SKM-1 treated with dmso at 0.1 percent for 144 hours (cell line): ENCODE measurements at regions not wholly inside any gene's neighbourhood (a gene's known extent, or its start where the extent isn't known, plus 50 kb on each side); places are given as distances from the start of the nearest gene placed in this dataset.

ENCODE experiments used
- DNase-seq: peaks from one replicate; lab custom pipeline; 2025; ENCODE audit not compliant: unreplicated experiment; lab: John Stamatoyannopoulos, UW

DNA sequence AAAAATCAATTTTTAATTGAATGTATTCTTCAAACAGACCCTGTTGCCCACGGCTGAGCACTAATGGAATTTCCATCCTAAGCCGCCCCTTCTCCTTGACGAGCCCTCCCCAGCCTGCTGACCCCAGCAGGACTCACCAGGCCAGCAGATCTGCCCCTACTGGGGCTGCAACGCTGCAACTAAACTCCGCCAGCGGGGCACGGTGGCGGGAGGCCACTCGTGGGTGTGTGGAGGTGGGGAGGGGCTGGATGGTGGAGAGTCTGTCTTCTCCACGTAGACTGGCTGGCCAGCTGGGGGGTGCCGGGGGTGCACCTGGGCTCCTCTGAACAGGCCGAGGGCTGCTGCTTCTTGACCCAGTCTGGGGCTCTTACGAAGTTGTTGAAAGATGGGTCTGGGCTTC lies 67.8 kb downstream of the ENGASE start:
- DNase-seq, result no peak

GRCh38 chr17:79141578-79142355 lies 67.1 kb downstream of the ENGASE start:
- DNase-seq, result no peak

GRCh38 chr17:79138826-79139225 lies 64.2 kb downstream of the ENGASE start:
- no peak for DNase-seq

DNA sequence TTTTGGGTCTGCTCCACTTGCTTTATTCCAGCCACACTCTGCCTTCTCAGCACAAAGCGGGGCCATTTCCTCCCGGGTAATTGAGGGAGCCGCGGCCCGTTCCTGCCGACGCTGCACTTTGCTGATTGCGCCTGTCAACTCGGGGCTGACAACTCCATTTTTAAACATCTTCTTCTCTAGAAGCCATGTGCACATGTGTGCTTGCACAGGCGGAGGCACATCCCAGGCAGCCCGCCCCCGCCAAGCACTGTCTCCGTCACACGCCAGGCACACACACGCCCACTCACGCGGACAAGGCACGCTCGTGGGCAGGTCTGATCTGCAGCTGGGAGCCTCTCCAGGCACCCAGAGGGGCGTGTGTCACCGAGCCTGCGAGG lies 63.2 kb downstream of the ENGASE start:
- no peak for DNase-seq

DNA sequence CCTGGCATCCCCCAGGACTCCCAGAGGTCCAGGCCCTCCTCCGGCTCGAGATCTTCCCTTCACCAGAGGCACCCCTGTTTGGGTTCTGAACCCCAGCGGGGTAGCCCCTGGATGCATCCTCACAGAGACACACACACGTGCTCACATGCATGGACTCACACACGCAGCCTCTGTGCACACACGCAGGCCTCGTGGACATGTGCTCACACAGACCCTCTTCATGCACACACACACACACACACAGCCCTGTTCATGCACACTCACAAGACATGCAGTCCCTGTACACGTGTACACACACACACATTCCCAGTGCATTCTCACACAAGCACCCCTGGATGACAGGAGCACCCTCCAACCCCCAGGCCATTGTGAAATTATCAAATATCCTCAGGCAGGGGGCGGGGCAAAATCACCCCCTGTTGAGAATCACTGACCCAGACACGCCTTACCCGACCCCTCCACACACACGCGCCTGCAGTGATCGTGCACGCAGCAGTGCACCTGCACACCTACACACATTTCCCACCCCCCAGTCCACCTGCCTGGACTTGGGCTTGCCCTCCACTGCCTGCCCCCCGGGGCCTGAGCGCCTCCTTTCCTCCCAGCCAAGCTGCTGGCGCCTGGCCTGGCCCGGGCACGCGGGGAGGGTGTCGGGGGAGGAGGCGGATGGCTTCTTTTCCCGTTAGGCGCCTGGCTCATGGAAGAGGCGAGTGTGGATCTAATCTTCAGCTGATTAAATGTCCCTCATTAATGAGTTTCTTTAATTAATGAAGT lies 62.6 kb downstream of the ENGASE start:
- no peak for DNase-seq

DNA sequence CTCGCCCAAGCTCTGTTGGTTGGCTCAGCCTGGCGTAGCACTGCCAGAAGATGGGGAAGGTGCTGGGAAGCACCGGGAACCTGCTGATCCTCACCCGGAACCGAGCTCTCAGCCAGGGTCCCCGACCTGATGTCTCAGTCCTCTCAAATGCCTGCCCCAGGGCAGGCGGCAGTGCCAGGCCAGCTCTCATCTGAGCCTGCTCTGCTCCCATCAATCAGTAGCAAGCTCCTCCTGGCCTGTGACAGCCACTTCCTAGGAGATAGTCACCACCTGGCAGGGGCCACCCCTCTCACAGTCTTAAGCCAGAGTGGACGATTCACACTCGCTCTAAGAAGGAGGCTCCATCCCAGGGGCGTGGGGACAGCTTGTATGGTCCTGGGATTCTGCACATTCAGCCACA lies 62.0 kb downstream of the ENGASE start:
- no peak for DNase-seq
